LNCaP clone FGC (cell line): ENCODE measurements at regions not wholly inside any gene's neighbourhood (a gene's known extent, or its start where the extent isn't known, plus 50 kb on each side); places are given as distances from the start of the nearest gene placed in this dataset.
"Not testable (repeated sequence)": the region's sequence is repeated elsewhere in the genome, so short reads cannot be mapped to it uniquely, and the experiment has no call there.

ENCODE experiments used
- DNase-seq: peaks from one replicate; pipeline ENCODE4 v3.0.0-alpha.2; 2011; ENCODE audit warnings: low read depth
- H3K4me3 ChIP-seq: 2 replicates; pipeline ENCODE4 v1.5.1; 2011; ENCODE audit warnings: mild to moderate bottlenecking, low read depth, low read length, control low read depth
- TF ChIP-seq, protein P1 (sequence below): IDR thresholded peaks from 2 replicates; pipeline ENCODE4 v1.5.1; 2012; ENCODE audit warnings: mild to moderate bottlenecking; ENCODE audit not compliant: control insufficient read depth, insufficient read depth; ENCODE audit errors: extremely low read depth

DNA sequence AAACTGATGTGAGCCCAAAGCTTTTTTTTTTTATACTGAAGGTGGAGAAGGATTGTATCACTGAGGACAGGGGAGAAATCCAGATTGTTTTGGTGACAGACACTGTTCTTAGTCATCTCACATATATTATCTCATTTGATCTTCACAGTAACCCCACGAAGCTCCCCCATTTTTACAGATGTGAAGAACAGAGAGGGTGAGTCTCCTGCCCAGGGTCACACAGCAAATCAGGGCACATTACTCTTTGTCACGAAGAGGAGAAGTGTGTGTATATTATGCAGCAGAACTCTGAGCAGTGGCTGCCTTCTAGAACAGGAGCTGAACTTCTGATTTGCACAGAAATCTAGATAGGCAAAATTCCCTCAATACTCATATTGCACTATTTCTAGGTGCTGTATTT is 504.3 kb downstream of the XYLT1 start:
- DNase-seq, result no peak
- TF ChIP-seq, protein P1, sequence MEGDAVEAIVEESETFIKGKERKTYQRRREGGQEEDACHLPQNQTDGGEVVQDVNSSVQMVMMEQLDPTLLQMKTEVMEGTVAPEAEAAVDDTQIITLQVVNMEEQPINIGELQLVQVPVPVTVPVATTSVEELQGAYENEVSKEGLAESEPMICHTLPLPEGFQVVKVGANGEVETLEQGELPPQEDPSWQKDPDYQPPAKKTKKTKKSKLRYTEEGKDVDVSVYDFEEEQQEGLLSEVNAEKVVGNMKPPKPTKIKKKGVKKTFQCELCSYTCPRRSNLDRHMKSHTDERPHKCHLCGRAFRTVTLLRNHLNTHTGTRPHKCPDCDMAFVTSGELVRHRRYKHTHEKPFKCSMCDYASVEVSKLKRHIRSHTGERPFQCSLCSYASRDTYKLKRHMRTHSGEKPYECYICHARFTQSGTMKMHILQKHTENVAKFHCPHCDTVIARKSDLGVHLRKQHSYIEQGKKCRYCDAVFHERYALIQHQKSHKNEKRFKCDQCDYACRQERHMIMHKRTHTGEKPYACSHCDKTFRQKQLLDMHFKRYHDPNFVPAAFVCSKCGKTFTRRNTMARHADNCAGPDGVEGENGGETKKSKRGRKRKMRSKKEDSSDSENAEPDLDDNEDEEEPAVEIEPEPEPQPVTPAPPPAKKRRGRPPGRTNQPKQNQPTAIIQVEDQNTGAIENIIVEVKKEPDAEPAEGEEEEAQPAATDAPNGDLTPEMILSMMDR, result no peak
- no peak overlapping the region for H3K4me3 ChIP-seq

DNA sequence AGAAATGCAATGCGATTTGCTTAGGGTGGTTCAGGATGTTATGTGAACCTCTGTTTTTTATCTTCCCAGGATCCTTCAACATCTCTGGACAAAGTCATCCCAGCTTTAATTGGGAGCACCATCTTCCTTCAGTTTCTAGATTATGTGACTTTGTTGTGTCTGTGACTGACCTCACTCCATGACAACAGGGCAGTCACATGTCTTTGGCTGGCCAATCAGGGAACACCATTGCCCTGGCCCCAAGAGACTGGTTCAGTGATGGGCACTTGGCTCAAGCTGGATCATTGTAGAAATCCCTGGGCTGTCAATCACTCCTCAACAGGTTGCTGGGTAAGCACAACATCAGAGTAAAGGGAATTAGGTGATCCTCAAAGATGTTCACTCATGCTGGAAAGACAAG is 499.7 kb downstream of the XYLT1 start:
- H3K4me3 ChIP-seq, result no peak overlapping the region
- TF ChIP-seq, protein P1, result no peak
- no peak for DNase-seq

DNA sequence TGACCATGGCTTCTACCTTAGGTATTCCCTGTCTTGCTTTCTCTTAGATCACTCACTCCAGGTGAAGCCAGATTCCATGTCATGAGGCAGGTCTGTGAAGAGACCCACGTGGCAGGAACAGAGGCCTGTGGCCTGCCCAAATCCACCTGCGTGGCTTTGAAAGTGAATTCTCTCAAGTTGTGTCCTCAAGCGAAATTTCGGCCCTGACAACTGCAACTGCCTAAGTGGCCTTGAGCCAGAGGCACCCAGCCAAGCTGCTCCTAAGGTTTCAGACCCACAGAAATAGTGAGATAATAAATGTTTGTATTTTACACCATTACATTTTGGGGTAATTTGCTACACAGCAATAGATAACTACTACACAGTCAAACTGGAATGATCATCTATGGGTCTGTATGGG is 497.9 kb downstream of the XYLT1 start:
- H3K4me3 ChIP-seq, result no peak overlapping the region
- DNase-seq, result no peak
- TF ChIP-seq, protein P1, result no peak

DNA sequence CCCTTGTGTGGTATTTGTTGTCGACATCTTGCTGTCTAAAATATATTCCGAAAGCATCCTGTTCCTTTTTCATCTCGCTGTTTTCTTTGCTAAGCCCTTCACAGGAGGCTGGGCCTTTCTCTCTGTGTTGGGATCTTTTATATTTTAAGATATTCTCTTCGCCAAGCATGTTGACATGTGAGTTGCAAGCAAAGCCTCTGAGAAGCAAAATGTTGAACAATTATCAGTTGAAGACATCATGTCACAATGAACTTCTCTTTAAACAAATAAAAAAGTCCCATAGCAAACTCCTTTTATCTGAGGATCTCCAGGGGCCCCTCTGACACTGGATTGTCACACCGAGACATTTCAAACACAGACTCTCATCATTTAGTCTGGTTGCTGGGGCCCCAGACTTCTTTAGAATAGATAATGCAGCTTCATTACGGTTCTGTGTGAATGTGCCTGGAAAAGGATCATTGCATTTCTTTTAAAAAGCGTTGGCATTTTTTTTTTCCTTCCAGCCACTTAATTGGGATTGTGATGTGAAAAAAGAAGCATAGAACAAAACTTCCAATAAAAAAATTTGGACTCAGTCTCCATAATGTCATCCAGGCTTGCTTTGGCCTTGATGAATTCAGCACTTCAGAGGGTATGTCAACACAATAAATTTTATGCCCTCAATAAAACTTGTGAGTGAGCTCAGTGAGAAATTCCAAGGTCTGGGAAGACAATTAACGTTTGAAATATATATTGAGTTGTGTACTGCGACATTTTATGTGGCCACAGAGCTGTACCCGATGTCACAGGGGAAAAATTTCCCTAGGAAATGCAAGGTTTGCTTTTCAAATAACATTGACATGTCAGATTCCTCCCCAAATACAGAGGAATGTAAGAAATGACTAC is 496.8 kb downstream of the XYLT1 start:
- TF ChIP-seq, protein P1, result no peak
- DNase-seq, result peak; percentile 37
- no peak overlapping the region for H3K4me3 ChIP-seq

DNA sequence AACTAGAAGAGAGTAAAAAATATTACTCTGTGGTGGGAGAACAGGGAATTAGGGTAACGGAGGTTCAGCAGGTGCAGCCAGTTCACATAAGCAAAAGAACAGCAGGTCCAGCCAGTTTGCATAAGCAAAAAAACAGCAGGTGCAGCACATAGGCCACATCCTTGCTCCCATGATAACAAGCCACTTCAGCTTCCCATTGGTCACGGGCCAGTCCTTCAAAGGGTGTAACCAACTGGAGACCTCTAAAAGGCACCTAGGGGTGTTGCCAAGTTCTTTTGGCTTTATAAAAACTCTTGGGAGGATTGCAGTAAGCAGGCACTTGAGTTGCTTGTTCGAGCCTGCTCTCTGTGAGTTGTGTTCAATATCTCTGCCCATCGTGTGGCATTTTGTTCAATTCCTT is 488.1 kb downstream of the XYLT1 start:
- no peak for DNase-seq
- TF ChIP-seq, protein P1, result no peak
- no peak overlapping the region for H3K4me3 ChIP-seq

DNA sequence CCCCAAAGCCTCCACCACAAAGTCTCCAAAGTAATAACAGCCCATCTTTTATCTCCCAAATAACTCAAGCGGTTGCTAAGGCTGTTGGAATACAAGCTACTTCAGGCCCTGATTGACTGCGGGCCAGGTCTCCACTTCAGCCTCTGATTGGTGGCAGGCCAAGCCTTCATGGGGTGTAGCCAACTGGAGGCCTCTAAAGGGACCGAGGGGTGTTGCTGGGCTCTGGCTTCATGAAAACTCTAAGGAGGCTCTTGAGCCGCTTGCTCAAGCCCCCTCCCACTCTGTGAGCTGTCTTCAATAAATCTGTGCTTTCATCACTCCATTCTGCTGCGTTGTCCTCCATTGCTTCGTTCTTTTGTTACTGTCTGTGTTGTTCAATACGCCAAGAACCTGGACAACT is 487.2 kb downstream of the XYLT1 start:
- TF ChIP-seq, protein P1, result no peak
- no peak for DNase-seq
- H3K4me3 ChIP-seq, result no peak overlapping the region

DNA sequence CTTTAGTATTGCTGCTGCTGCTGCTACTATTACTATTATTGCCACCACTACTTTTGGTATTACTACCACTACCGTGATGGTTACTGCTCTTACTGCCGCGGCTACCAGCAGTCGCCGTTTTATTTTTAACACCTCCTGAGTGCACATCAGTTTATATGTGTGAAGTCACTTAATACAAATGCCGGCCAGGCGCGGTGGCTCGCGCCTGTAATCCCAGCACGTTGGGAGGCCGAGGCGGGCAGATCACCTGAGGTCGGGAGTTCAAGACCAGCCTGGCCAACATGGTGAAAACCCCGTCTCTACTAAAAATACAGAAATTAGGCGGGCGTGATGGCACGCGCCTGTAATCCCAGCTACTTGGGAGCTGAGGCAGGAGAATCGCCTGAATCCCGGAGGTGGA is 486.7 kb downstream of the XYLT1 start:
- H3K4me3 ChIP-seq, DNase-seq: not testable (repeated sequence)
